Dedifferentiated amniotic fluid mesenchymal stem cell (primary cell): ENCODE measurements at regions not wholly inside any gene's neighbourhood (a gene's known extent, or its start where the extent isn't known, plus 50 kb on each side); places are given as distances from the start of the nearest gene placed in this dataset.
"Not testable (repeated sequence)": the region's sequence is repeated elsewhere in the genome, so short reads cannot be mapped to it uniquely, and the experiment has no call there.

Experiments
- DNase-seq: peaks from one replicate; pipeline ENCODE4 v3.0.0-alpha.2; 2016; ENCODE audit errors: extremely low spot score

DNA sequence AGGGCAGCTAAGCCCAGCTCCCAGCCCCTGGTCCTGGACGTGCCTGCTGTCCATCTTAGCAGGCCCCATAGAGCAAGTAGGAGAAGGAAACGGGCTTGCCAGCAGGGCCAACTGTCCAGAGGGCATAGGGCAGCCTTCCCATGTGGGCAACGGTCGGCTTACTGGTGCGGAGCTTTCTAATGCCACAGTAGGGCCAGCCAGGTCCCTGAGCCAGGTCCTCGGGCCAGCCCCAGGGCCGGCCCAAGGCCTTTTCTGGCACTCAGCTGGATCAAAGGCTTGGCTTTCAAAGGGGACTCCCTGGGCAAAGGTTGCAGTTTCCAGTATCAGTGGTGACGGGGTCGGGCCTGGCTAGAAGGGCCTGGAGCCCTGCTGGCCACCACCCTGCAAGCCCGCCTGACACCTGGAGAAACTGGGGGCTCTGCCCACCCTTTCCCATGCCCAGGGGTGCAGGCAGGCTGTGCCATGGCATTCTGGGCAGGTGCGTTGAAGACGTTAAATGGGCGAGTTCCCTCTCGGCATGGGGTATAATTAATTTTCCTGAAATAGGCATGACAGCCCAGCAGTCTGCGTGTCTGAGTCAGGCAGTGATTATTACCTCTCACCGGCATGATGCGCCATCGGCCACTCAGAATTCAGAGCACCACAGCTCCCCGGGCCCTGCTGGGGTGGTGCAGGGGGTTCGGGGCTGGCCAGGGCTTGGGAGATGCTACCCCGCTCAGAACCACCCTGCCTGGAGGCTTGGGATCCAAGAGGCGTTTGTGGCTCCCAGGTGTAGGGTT, 4387.3 kb upstream of the TPTE start:
- DNase-seq = not testable (repeated sequence)

DNA sequence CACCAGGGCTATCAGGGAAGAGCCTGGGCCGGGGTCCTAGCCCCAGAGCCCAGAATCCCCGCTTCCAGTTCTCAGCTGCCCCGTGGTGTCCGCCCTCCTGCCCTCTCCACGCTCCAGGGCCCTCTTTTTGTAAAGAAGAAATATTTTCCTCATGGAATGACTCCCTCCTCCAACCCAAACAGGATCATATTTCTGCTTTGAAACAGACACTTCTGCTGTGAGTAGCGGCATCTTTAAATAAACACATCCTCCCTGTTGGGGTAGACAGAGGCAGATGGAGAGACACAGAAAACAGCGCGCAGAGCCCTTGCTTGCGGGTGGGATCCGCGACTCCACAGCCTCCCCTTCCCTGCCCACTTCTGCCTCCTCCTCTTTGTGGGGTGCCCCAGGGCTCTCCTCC, 4384.7 kb upstream of the TPTE start:
- DNase-seq = not testable (repeated sequence)

DNA sequence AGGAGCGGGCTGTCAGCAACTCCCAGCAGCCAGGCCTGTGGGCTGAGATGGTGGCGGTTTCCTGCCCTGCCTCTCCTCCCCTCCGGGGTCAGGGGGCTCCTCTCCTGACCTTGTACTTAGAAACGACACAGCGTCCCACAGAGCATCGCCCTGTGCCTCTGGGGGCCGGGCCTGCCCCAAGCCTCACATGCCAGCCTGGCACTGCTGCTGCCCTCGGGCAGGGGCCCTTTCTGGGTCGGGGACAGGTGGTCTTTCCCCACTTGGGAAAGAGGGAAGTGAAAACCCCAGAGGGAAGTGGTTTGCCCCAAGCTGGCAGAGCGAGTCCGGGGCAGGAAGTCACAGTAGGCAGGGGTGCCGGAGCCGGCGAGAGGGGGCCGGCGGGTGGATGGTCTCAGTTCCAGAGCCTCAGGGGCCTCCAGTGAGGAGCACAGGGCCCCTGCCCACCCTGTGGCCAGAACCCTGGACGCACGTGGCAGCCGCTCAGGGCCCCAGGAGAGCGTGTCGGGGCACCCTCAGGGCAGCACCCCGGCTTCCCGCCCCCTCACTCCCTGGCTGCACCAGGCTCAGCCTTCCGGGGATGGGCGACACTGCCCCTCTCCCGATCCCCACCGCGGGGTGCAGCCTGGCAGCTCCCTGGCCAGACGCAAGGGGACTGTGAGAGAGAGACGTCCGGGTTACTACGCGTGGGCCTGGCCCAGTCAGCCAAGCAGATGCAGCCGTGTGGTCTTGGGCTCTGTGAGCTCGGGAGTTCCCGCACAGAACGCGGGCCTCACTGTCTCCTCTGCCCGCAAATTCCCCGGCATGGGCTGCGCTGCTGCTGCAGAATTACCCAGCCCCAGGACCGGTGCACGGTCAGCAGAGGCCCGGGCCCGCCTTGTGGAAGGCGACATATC, 4382.9 kb upstream of the TPTE start:
- DNase-seq = not testable (repeated sequence)

- not testable (repeated sequence) for DNase-seq
These were observed 4382.1 kb upstream of the TPTE start for GRCh38 chr21:6139331-6139730.

DNA sequence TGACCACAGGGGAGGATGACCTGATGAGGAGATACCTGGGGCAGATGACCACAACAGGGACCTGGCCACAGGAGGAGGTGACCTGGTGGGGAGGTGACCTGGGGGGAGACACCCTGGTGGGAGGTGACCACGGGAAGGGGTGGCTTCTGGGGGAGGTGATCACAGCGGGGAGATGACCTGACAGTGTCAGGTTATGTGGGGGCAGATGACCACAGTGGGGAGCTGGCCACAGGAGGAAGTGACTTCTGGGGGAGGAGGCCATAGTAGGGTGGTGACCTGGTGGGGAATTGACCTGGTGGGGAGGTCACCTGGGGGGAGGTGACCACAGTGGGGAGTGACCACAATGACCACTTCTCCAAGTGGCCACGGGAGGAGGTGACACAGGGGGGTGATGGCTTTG, 4381.5 kb upstream of the TPTE start:
- DNase-seq = not testable (repeated sequence)

DNA sequence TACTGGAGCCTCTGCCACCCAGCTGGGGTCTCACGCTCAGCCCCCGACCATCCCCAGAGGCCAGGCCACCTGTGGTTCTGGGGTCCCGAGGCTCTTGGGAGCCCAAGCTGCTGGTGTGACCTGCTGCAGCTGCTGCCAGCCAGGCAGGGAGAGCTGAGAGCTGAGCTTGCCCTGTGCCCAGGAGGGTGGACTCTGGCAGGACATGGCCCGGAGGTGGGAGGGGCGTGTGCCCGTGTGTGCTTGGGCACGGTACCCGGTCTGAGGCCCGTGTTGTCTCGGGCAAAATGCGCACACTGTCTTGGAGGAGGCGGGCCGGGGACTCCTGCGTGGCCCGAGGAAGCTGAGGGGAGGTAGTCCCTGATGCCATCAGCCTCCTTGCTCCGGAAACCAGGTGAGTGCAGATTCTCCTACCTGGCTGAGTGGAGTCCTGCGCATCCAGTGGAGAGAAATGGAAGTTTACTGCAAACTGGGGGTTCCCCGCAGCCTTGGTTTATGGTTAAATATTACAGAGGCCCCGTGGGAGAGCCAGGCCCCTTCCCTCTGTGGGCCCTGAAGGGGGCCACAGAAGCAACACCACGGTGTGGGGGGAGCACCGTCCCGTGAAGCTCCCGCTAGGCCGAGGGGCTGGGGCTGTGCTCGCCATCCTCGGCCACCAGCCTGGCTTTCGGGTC, 4380.8 kb upstream of the TPTE start:
- not testable (repeated sequence) for DNase-seq

GRCh38 chr21:6141138-6141474, 4380.3 kb upstream of the TPTE start:
- DNase-seq = not testable (repeated sequence)

DNA sequence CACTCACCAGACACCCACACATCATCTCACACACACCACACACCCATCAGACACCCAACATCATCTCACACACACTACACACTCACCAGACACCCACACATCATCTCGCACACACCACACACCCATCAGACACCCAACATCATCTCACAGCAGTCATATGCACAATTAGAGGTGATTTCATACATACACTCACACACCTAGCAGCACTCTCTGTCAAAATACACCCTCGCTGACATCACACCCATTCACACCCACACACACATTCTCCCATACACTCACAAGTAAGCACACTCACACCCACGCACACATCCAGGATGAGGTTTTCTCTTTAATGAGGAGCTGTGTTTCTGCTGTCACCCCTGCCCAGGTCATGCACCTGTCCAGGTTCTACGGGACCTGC, 4368.2 kb upstream of the TPTE start:
- DNase-seq = not testable (repeated sequence)

DNA sequence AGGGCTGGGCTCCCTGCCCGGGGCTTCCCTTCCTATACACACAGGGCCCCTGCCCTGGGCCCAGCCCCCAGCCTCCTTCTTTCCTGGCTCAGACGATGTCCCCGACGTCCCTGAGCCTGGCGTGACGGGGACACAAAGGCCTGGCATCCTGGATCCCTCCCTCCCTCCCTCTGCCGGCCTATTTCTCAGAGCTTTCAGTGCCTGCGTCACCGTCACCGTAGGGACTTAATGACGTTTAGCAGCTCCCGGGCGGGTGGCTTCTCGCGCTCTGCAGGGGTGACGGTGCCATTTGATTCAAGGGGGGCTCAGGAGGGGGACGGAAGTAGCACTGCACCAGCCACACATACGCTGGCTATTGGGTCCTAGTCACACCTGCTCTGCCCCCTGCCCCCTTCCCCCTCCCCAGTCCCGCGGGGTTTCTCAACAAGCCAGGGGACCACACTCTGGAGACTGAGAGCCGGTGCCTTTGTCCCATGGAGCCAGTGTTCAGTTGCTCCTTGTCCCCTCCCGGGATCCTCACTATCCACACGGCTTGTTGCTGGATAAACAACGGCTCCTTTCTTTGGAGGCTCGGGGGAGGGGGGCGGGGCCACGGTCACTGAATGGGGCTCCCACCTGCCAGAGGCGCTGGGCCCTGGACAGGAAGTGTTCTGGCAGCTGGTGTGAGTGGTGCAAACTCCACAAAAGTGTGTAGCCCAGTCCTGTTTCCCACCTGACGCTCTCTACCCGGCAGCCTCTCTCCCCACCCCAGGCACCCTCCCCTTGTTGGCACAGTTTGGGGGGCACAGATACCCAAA, 4366.7 kb upstream of the TPTE start:
- not testable (repeated sequence) for DNase-seq

- not testable (repeated sequence) for DNase-seq
These were observed 4364.5 kb upstream of the TPTE start for GRCh38 chr21:6156712-6157389.

DNA sequence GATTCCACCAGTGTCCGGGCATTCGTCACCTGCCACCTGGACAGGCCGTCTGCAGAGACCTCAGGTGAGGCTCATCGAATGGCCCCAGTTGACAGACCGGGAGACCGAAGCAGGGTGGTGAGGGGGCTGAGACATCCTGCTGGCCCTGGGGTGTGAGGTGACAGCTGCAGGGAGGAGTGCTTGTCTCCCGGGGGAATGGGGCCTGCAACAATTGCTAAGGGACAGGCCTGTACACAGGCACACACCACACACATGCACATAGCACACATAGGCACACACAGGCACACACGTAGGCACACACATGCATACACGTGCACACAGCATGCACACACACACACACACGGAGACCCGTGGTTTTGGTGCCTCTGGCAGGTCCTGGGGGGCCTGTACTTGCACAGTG, 4363.9 kb upstream of the TPTE start:
- DNase-seq = not testable (repeated sequence)

- not testable (repeated sequence) for DNase-seq
These were observed 4363.2 kb upstream of the TPTE start for GRCh38 chr21:6158171-6158570.
